GM18517 (cell line): ENCODE measurements at regions not wholly inside any gene's neighbourhood (a gene's known extent, or its start where the extent isn't known, plus 50 kb on each side); places are given as distances from the start of the nearest gene placed in this dataset.

Source experiments
- ATAC-seq: cut with Tn5 transposase; IDR thresholded peaks from one replicate; pipeline ENCODE4 v1.9.1; 2021; ENCODE audit warnings: mild to moderate bottlenecking, moderate library complexity; ENCODE audit not compliant: unreplicated experiment

DNA sequence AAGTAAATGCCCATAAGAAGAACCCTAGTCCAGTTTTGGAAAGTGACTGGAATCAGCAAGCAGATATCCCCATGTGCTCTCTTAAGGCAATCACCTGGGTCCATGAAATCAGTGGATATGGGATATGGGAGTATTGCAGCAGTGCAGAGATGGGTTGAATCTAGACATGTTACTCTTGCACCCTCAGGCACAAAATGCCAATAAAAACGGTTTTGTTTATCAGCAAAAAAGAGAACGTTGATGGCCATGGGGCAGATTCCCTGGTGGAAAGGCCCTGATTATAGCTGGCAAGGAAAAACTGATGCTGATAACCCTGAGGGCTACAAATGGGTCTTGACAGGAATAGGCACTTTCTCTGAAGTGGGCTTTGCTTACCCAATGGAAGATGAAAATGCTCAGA, 380.2 kb upstream of the SEMA6D start:
- no peak for ATAC-seq

- no peak for ATAC-seq
Measured at GRCh38 chr15:47337836-47338235, 379.5 kb upstream of the SEMA6D start.

- ATAC-seq: no peak
Measured at GRCh38 chr15:47338771-47339170, 378.5 kb upstream of the SEMA6D start.

DNA sequence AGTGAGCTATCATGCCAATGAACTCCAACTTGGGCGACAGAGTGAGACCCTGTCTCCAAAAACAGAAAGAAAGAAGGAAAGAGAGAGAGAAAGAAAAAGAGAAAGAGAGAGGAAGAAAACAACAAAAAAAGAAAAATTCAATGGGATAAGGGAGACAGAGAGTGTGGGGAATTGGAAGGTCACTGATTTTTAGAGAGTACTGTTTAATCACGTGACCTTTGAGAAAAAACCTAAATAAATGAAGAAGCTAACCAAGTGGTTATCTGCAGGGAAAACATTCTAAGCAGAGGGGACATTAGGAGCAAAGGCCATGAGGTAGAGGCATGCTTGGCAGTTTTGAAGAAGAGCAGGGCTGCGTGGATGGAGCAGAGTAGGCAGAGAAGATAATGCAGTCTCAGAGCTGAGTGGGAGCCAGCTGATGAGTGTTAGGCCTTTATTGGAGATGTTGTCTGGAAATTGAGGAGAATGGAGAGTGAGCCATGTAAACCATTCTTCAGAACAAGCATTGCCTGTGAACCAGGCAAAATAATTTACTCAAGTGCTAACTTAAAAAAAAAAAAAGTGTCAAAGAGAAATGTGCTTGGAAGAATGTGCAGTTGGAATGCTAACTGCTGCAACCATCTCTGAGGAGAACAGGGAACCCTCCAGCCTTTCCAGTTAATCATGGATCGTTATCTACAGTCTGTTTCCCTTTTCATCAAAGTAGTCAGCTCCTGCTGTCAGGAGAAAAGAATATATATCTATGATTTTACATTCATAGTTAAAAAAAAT, 377.3 kb upstream of the SEMA6D start:
- no peak for ATAC-seq

DNA sequence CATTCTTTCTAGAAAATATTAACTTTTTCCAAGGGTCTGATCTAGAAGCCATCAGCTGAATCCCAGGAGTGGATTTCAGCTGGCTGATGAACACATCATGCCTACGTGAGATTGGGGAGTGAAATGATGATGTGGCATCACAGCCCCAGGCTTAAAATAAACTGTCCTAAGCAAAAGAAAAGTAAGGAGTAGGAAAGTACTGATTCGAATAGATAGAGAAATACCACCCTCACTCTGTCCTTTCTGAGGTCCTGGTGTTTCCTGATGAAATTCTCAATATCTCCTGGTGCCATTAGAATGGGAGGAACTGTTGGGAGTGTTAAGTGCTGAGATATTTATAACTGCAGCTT, 376.8 kb upstream of the SEMA6D start:
- ATAC-seq: no peak

DNA sequence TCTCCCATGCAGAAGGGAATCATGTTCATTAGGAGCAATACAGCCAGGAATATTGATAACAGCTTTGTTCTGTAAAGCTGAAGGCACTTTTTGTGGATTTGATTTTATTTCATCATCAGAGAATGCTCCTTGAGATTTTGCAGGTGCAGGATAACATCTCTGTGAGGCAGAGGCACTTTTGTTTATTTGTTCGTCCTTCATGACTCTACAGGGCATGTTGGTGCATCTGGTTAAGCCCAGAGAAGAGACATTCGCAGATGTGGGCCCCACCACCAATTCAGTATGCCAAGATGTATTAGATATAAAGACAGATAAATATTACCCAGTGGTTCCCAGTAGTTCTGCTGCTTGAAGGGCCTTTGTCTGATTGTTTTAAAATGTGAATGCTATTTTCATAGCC, 368.1 kb upstream of the SEMA6D start:
- ATAC-seq: no peak

DNA sequence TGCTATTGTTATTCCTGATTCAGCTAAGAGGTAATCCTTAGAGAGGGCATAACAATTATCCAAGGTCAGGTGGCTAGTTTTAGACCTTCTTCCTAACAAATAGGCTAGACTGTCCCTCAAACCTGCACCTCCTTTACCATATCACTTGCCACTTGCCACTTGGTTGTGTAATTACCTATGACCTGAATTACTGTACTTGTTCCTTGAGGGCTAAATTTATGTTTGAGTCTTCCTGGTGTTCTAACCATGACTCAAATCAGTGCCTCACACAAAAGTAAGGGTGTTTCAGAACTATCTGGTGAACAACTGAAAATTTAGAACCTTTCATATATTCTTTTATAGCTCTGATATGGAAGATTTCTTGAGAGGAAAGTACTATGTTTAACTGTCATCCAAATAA, 365.8 kb upstream of the SEMA6D start:
- ATAC-seq: no peak

- no peak for ATAC-seq
Measured at GRCh38 chr15:47352217-47352616, 365.1 kb upstream of the SEMA6D start.

GRCh38 chr15:47355759-47356158, 361.5 kb upstream of the SEMA6D start:
- ATAC-seq: no peak

- ATAC-seq: no peak
Measured at GRCh38 chr15:47356297-47356696, 361.0 kb upstream of the SEMA6D start.

DNA sequence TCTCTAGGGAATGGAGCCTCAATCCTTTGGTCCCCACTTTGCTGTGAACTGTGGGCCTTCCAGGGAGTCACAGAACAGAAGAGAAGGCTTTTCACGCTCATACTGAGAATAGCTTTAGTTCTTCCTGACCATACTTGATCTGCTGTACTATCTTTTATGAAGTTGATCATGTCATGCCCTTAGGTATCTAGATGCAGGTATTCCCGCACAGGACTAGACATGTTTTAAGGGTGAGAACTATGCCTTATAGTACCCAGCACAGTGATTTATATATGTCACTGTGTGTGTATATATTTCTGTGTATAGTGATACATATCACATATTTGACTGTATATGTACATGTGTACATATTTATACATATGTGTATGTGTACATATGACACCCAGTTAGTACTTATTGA, 358.4 kb upstream of the SEMA6D start:
- no peak for ATAC-seq

- ATAC-seq: no peak
Measured at GRCh38 chr15:47360305-47360704, 357.0 kb upstream of the SEMA6D start.

DNA sequence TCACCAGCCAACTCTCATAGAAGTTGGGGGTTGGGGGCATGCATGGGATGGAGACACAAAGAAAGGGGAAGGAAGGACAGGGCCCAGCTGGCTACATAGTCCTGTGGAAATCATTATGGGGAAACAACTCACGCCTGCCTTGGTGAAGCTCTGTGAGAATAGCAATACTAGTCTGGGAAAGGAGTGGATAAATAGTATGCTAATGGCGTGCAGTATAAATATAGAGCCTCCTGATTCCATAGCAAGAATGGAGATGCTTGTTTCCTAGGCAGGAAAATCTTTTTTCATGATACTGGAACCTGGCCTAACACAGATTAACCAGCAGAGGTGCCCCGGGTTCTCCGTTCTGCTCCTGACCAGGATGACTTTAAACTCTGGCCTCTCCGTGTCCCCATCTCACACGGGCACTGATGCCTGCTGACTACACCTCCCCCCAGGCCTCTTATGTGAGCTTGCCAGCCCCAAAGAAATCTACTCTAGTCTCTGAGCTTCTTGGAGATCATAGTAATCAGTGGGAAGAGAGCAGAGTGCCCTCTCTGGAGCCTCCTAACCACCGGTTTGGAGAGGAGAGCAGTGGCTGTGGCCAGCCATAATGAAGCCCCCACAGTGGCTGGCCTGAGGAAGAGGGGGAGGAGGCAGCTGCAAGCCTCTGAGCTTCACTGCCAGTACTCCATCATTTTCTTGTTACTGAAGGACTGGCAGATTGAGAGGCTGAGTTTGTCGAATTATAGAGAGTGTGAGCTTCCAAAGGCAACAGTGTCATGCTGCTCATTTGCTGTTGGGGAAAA, 355.0 kb upstream of the SEMA6D start:
- ATAC-seq: no peak

- no peak for ATAC-seq
Measured at GRCh38 chr15:47363653-47364052, 353.7 kb upstream of the SEMA6D start.

- ATAC-seq: no peak
Measured at GRCh38 chr15:47364230-47365141, 352.8 kb upstream of the SEMA6D start.

GRCh38 chr15:47366884-47367283, 350.4 kb upstream of the SEMA6D start:
- ATAC-seq: no peak

GRCh38 chr15:47367726-47368390, 349.4 kb upstream of the SEMA6D start:
- ATAC-seq: no peak

GRCh38 chr15:47371939-47372338, 345.4 kb upstream of the SEMA6D start:
- ATAC-seq: no peak

DNA sequence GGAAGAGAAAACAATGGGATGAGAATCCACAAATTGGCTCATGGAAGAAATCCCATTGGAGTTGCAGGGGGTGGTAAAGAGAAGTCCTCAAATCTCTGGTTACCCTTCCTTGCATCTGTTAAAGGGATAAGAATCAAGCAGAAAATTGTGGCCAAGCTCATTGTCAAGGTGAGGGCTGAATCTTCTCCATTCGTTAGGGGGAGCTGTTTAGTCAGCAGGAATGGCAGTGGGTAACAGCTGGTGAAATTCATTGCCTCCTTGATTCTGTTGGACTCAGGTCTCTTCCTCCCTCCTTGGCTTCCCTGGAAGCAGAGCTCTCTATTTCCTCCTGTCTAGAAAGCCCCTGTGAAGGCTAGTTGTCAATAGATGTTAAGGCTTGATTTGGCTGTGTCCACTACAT, 343.1 kb upstream of the SEMA6D start:
- no peak for ATAC-seq

DNA sequence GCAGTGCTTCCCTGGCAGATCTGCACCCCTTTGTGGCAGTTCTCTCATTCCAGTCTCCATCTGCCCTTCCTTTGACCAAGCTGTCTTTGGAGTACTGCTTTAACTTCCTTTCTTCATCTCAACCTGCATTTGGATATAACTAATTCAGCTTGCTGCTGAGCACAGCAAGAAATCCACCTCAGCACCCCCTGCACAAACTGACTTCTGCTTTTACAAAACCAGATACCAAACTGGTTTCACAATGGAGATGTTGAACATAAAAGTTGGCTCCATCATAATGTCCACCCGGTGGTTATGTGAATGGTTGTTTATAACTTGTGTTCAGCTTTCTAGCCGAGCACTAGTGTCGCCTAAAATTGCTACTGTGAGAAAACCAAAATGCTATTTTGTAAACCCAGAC, 341.1 kb upstream of the SEMA6D start:
- no peak for ATAC-seq

GRCh38 chr15:47377465-47377864, 339.8 kb upstream of the SEMA6D start:
- ATAC-seq: no peak
